ENCODE measurements at regions not wholly inside any gene's neighbourhood (a gene's known extent, or its start where the extent isn't known, plus 50 kb on each side); places are given as distances from the start of the nearest gene placed in this dataset.

- TF ChIP-seq CTCF (optimal IDR thresholded peaks at IDR 0.05 in 1 of 3, IDR thresholded peaks at IDR 0.05 in 1 of 3, conservative IDR thresholded peaks at IDR 0.05 in 1 of 3; ENCODE audit: extremely low read depth in 1 of 3, insufficient read depth in 2 of 3, low read length in 3 of 3) (no peak), EZH2 (IDR thresholded peaks at IDR 0.05; ENCODE audit: low read length) (no peak)
Measured at GRCh38 chr7:81562581-81562980, 207.3 kb downstream of the HGF start.
